Uterus (tissue), 2 donors: ENCODE measurements at regions not wholly inside any gene's neighbourhood (a gene's known extent, or its start where the extent isn't known, plus 50 kb on each side); places are given as distances from the start of the nearest gene placed in this dataset.

Experiments
- POLR2A ChIP-seq, 2 donors: fragments of 450-650 bp; IDR thresholded peaks; one replicate each; pipeline ENCODE4 v1.6.1; 2016; ENCODE audit warnings: antibody characterized with exemption in 2 of 2, mild to moderate bottlenecking in 1 of 2, moderate library complexity in 1 of 2
- TF ChIP-seq, protein P1 (sequence below), 4 experiments: fragments of 200-600 bp in 2 of 4; fragments of 450-650 bp in 2 of 4; sonication (generic) in 2 of 4; IDR thresholded peaks; one replicate each; pipeline ENCODE4 v1.5.1; 2016 to 2019; ENCODE audit warnings: antibody characterized with exemption in 4 of 4, mild to moderate bottlenecking in 2 of 4, moderate library complexity in 1 of 4

GRCh38 chr16:26567356-26567755, 499.4 kb upstream of the C16orf82 start:
- TF ChIP-seq POLR2A (IDR thresholded peaks at IDR 0.05): no peak
- TF ChIP-seq, protein P1, sequence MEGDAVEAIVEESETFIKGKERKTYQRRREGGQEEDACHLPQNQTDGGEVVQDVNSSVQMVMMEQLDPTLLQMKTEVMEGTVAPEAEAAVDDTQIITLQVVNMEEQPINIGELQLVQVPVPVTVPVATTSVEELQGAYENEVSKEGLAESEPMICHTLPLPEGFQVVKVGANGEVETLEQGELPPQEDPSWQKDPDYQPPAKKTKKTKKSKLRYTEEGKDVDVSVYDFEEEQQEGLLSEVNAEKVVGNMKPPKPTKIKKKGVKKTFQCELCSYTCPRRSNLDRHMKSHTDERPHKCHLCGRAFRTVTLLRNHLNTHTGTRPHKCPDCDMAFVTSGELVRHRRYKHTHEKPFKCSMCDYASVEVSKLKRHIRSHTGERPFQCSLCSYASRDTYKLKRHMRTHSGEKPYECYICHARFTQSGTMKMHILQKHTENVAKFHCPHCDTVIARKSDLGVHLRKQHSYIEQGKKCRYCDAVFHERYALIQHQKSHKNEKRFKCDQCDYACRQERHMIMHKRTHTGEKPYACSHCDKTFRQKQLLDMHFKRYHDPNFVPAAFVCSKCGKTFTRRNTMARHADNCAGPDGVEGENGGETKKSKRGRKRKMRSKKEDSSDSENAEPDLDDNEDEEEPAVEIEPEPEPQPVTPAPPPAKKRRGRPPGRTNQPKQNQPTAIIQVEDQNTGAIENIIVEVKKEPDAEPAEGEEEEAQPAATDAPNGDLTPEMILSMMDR (IDR thresholded peaks at IDR 0.05): no peak
